ENCODE measurements at regions not wholly inside any gene's neighbourhood (a gene's known extent, or its start where the extent isn't known, plus 50 kb on each side); places are given as distances from the start of the nearest gene placed in this dataset.

GRCh38 chr11:95363164-95363563 is 132.2 kb upstream of the SESN3 start:
- TF ChIP-seq POLR2AphosphoS5 (IDR thresholded peaks at IDR 0.05; ENCODE audit: low read depth, low read length) = no peak
- no peak for TF ChIP-seq TAF1 (IDR thresholded peaks at IDR 0.05; ENCODE audit: borderline replicate concordance, insufficient read depth, low read length)
- TF ChIP-seq FOXP2 (optimal IDR thresholded peaks at IDR 0.05; ENCODE audit: borderline replicate concordance, extremely low read depth, extremely low read length, insufficient read depth) = no peak
- TF ChIP-seq SIN3A (IDR thresholded peaks at IDR 0.05; ENCODE audit: borderline replicate concordance, insufficient read depth, low read length) = no peak
